DMS153 treated with DMSO at 0.1 percent for 48 hours (cell line): ENCODE measurements at regions not wholly inside any gene's neighbourhood (a gene's known extent, or its start where the extent isn't known, plus 50 kb on each side); places are given as distances from the start of the nearest gene placed in this dataset.
"Not testable (repeated sequence)": the region's sequence is repeated elsewhere in the genome, so short reads cannot be mapped to it uniquely, and the experiment has no call there.

Experiments
- DNase-seq: peaks from one replicate; lab custom pipeline; 2025; ENCODE audit not compliant: unreplicated experiment; lab: John Stamatoyannopoulos, UW

GRCh38 chr5:166582416-166582815 is 1709.0 kb upstream of the WWC1 start:
- no peak for DNase-seq

- no peak for DNase-seq
Observed at GRCh38 chr5:166594567-166594966, 1696.9 kb upstream of the WWC1 start.

- no peak for DNase-seq
Observed at GRCh38 chr5:166595274-166595951, 1696.0 kb upstream of the WWC1 start.

DNA sequence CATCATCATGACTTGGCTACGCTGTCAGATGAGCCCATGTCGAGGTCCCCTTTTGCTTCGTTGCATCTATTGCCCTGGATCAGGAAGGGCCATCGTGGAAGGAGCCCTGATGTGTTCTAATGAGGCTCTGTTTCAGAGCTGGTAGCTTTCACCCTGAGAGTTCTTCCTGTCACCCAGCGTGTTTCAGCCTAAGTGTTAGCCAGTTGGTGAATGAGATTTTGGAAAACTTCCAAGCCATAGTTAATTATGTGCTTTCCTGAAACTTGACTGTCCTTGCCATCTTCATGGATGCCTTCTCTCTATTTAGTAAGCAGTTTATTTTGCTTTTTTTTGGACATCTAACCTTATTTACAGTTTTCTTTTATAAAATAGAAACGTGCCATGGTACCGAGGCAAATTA is 1695.4 kb upstream of the WWC1 start:
- no peak for DNase-seq

DNA sequence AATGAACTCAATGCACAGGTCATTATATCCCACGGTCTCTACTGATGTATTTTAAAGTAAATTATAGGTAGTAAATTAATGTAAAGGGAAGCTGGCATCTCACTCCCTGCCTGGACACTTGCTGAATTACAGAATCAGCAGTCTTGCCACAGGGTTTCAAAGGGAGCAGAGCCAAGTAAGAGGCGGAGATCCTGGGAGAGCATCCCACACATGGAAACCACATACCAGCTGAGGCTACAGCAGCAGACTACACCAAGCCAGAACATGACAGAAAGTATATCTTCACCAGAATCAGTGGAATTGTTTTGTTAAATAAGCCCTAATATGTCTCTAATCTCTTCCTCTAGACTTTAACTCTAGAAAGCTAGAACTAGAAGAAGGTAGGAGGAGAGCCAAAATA is 1689.2 kb upstream of the WWC1 start:
- no peak for DNase-seq

- no peak for DNase-seq
Observed at GRCh38 chr5:166617507-166617906, 1673.9 kb upstream of the WWC1 start.

GRCh38 chr5:166618526-166618925 is 1672.9 kb upstream of the WWC1 start:
- DNase-seq, result no peak

GRCh38 chr5:166624573-166624972 is 1666.9 kb upstream of the WWC1 start:
- DNase-seq, result no peak

DNA sequence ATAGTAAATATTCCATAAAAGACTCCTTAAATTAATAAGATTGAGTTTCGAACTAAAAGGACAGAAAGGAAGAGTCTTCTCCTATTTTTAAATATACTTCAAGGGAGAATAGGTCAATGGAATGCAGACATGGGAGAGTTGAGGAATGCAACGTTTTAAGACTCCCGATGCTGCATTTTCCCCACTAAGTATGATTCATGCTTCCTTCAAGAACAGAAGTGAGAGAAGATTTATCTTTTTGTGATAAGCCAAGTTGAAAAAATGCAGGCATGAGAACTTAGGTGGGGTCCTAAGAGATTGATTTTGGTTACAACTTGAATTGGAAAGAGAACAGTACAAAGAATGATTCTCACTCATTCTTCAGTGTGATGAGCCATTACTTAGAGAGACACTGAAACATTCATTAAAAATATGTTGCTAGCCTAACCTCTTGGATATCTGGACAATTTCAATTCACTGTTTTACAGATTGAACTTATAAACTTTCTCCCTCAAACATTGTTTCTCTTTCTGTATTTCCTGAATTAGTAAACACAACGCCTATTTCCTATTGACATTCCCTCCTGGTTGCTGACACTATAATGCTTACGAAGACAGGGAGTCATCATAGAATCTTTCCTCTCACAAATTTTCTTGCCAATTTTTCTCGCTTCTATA is 1666.1 kb upstream of the WWC1 start:
- DNase-seq, result no peak

GRCh38 chr5:166637295-166637694 is 1654.2 kb upstream of the WWC1 start:
- no peak for DNase-seq

DNA sequence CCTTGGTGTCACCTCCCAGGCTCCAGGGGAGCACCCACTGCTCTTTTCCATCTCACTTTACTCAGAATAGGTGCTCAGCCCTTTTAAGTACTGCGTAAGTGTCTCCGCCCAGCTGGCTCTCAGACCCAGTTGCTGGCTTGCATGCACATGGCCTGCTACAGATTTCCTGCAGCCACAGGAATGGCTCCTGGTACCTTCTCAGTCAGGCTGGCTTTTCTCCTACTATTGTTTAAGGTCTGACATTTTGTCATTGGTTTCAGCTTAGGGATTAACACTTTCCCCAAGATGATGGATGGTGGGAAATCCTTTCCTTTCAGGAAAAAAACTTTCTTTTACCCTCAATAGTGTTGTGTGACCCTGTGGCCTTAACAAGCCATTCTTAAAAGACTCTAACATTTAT is 1652.3 kb upstream of the WWC1 start:
- no peak for DNase-seq

GRCh38 chr5:166640136-166640535 is 1651.3 kb upstream of the WWC1 start:
- DNase-seq, result not testable (repeated sequence)

- no peak for DNase-seq
Observed at GRCh38 chr5:166648736-166649135, 1642.7 kb upstream of the WWC1 start.

GRCh38 chr5:166649676-166650075 is 1641.8 kb upstream of the WWC1 start:
- DNase-seq, result no peak

GRCh38 chr5:166651234-166651633 is 1640.2 kb upstream of the WWC1 start:
- no peak for DNase-seq

DNA sequence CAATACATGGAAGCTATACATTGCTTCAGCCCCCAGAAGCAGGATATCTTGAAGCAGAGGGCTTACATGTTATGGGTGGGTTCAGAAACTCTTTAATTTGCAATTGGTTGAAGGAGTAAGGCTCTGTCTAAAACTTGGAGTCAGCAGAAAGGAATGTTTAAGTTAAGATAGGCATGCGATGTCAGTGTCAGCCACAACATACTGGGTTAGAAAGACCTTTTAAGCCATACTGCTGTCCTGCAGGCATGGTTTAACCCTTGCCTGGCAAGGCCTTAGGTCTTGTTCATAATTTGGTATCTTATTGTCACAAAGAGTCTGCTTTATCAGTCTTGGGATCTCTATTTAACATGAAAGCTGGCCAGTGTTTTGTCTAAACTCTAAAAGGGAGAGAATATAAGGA is 1619.6 kb upstream of the WWC1 start:
- DNase-seq, result no peak

- no peak for DNase-seq
Observed at GRCh38 chr5:166672431-166672830, 1619.0 kb upstream of the WWC1 start.

GRCh38 chr5:166677891-166678290 is 1613.6 kb upstream of the WWC1 start:
- DNase-seq, result no peak

DNA sequence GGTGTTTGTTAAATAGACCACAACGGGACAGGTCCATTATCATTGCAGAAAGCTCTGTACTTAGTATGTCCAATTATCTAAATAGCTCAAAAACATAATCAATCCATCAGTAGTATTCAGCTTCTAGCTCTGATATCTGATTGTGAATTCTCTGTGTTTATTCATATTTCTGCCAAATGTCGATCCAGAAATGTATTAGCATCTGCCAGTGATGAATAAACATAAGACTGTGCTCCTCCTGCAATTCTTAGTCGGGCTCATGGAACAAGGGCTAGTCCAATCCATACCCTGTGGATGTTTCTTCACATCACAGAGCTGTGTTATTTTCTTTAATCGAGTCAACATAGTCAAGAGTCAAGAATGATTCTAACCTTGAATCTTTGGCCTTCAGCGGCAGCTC is 1612.1 kb upstream of the WWC1 start:
- DNase-seq, result no peak

- no peak for DNase-seq
Observed at GRCh38 chr5:166695326-166695725, 1596.1 kb upstream of the WWC1 start.

GRCh38 chr5:166708291-166708690 is 1583.2 kb upstream of the WWC1 start:
- DNase-seq, result no peak

DNA sequence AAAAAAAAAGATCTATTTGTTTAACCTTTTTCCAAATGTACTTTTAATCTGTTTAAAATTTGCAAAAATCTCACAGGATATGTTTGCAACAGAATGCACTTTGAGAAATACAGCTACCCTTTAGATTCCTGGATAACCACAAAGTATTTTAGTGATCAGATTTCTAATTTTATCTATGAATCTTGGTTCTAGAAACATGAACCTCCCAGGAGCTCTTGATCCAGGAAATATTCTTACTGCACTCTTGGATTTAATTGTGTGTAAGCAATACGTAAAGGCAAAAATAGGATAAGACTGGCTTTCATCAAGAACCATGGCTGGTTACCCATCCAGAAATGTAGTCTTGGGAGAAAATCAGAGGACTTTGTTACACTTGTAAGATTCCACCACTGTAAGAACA is 1581.8 kb upstream of the WWC1 start:
- no peak for DNase-seq

DNA sequence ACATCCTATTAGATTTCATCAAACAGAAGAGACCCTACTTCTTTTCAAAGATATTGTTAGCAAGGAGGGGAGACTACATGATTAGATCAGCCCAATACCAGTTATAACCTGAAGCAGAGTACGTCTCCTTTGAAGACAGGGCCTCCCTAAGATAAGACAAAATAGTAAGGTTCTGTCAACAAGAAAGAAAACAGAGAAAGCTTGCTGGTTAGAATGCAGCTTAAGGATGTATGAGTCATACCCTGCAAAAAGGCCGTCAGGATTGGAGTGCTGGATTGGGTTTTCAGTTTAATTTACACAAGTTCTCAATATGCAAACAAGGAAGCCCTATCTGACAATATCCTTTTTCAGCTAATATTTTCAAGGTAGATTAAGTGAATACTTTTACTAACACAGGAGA is 1581.2 kb upstream of the WWC1 start:
- DNase-seq, result no peak
